NCI-H2029 (cell line): ENCODE measurements at regions not wholly inside any gene's neighbourhood (a gene's known extent, or its start where the extent isn't known, plus 50 kb on each side); places are given as distances from the start of the nearest gene placed in this dataset.

Experiments used
- DNase-seq: peaks from one replicate; lab custom pipeline; 2025; lab: John Stamatoyannopoulos, UW

DNA sequence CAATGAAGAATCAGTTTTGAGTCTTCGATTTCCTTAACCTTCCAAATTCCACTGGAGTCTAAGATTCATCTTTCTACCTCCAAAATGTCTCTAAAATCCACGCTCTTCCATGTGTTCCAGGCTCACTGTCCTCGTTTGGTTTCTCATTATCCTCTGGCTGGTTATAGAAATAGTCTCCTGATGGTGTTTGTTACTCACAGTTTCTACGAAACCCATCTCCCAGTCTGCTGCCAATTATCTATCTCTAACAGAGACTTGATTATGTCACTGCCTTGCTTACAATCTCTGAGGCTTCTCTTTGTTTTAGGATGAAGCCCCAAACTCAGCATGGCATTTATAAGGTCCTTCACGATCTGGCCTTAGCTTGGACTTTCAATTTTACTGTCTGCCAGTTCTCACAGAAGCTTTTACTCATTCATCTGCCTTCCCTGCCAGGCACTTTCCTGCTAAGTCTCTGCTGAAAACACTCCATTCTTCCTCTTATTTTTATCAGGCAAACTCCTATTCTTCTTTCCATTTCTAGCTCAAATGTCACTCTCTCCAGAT lies 339.6 kb upstream of the SGCD start:
- no peak for DNase-seq

DNA sequence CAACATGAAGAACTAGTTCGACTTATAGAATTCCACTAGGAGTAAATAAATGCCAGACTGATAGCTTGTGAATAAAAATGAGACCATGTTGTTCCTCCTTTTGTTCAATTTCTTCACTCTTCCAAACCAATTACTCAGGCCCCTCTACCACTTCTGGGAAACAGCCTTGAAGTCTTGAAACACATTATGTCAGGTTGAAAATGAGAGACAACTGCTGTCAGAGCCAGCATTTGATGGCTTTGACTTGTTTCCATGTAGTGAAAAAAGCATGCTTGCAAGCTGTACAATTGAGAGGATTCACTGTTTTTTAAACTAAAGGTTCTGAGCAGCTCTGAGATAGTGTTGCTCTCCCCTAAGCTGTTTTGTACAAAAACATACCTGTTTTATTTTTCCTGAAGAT lies 337.1 kb upstream of the SGCD start:
- DNase-seq, result no peak

DNA sequence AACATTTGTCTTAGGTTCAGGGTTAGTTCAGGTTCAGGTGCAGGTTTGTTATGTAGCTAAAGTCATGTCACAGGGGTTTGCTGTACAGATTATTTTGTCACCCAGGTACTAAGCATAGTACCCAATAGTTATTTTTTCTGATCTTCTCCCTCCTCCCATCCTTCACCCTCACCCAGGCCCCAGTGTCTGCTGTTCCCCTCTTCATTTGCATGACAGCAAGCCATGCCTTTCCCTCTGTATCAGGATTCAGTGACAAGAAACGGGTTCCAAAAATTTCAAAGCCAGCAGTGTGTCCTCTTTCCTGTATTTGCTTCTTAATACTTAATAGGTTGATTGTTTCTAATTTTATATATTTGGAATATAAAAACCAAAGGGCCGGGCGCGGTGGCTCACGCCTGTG lies 330.8 kb upstream of the SGCD start:
- no peak for DNase-seq

DNA sequence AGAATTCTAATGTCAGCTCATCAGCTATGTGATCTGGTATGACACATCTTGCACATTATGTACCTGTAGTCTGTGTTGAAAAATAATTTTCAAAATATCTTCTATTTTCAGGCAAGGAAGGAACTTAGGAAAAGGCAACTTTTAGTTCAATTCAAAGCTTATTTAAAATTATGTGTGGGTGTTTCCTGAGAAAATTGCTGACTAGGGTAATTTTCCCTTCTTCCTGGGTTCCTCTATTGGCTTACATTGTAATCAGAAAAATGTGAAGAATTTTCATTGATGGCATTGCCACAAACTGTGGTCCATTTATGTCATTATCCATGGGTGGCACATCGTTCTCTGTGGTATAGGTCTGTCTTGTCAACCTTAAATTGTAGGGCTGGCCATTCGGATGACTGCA lies 328.7 kb upstream of the SGCD start:
- no peak for DNase-seq

DNA sequence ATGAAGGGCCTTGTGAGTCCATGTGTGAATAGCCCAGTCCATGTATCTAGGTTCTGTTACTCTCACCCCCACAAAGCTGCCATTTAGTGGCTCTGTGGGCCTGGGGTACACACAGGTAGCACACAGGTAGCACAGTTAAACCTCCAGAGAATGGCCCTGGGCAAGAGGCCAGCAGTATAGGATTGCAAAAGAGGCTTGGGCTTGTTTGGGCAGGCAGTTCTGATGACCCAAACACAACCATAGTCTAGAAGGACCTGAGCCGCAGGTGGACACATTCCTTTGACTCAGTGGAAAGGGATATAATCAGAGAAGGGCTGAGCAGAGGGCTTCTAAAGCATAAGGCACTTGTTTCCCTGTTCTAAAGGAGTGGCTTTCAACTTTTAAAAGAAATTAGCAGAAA lies 326.8 kb upstream of the SGCD start:
- no peak for DNase-seq

DNA sequence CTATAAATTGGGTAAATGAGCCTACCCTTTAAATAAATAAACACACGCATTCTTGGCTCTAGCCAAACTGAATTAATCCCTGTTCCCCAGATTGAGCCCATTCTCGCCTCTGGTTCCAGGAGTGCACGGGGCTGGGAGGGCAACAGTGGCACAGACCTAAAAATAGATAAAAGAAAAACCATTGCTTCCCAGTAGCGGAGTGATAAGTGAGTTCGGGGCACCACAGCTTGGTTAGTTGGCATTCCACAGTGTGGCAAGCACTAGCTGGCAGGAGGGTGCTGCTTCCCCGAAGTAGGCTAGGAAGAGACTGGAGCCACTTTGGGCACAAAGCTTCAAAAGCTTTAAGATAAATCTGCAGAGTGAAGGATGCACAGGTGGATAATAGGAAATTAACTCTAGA lies 322.2 kb upstream of the SGCD start:
- DNase-seq, result no peak

DNA sequence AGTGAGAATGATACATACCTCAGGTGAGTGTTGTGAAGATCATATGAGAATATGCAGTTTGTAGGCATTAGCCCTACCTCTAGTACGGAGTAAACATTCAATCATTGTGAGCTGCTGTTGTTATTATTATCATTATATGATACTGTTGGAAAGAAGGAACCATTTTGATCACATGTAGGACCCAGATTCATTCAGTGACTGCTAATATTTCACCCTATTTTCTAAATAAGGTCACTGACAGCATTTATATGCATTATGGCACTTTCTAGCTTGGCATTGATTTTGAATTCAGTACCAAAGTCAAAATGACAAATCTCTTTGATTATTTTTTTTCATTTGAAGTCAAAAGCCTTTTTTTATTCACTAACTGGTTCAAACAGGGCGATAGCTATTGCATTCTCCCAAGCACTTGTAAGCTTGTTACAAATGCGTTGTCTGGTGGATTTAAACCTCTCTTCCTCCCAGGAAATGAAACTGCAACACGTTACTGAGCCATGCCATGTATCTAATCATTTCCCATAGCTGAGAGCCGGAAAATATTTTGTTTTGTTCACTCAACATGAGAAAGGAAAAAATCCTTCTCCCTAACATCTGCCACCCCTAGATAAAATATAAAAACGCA lies 320.8 kb upstream of the SGCD start:
- DNase-seq, result no peak

DNA sequence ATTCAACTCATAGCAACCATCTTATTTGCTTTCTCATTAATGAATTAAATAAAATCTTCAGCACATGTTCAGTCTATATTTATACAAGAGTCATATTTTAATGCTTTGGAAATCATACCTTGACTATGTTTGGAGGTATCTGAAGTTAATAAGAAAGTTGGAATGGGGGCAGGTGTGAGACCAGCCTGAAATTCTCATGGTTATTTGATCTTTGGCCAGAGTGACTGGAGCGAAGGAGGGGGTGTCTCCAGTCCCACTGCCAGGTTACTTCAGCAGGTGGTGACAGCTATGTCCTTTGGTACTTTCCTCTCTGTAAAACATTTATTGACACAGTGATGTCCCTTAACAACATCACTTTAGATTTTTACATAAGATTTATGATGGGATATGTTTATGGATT lies 318.1 kb upstream of the SGCD start:
- DNase-seq, result no peak

DNA sequence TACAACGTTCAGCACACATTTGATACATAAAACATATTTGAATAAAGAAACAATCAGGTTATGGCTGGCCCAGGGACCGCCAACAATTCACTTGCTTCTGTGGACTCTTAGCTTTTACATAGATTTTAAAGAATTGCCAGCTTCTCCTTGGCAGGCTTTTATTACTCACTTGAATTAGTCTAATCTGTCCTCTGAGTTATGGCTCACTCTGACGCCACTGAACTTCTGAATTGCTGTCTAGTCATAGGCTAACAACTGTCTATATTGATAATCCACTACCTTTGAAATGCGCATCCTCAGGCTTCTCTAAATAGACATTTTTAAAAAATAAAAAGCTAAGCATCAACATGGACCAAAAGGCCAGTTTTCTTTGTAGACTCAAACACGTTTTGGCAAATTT lies 317.4 kb upstream of the SGCD start:
- no peak for DNase-seq

DNA sequence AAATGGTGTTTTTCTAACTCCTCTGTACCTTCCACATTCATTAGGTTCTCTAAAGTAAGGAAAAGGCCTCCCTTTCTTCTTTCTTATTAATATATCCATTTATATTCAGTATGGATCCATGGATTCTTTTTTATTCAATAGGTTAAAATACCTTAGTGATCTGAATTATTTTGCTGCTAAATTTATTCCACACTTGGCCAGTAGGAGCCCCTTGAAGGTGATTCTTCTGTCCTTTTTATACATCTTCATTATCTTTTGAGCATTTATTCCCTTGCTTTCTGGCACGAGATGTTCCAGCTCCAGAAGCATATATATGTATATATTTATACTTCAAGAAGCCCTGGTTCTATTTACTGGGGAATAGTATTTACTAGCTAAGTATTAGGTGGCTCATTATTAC lies 311.8 kb upstream of the SGCD start:
- DNase-seq, result no peak

DNA sequence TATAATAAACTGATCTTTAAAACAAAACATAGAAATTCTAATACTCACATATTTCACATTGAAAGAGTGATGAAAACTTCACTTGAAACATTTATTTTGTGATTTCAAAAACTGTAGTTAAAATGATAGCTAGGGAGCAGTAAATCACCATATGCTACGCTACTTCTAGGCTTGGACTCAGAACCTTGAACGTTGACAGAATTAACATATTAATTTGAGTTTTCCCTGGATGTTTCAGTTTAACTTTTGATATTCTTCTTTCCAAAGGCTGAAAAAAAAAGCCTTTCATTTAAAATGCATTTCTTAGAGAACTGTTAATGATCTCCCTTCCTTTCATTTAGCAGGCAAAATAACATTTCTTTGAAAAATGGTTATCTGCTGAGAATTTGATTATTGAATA lies 307.8 kb upstream of the SGCD start:
- no peak for DNase-seq

DNA sequence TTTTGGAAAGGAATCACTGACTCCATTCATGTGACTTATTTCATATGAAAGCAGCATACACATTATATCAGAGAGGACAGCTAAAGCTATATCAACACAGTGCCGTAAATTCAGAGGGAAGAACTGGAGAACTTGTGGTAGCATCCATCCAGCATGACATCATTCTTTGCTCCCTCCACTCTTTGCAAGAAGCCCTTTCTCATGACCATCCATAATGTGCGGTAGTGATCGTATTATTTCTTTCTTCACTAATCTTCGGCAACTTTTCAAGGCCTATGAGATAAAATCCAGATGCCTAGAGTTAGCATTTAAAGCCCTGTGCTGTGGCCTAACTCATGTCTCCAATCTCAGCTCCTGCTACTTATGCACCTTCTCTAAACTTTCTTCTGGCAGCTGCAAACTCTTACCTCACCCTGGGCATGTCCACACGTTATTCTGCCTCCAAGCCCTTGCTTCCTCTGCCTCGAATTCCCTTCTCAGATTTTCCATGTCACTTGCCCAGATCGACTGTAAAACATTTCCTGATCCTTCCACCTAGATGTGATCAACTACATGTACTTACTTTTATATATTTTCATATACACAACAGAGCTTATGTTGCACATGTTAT lies 307.3 kb upstream of the SGCD start:
- DNase-seq, result no peak

DNA sequence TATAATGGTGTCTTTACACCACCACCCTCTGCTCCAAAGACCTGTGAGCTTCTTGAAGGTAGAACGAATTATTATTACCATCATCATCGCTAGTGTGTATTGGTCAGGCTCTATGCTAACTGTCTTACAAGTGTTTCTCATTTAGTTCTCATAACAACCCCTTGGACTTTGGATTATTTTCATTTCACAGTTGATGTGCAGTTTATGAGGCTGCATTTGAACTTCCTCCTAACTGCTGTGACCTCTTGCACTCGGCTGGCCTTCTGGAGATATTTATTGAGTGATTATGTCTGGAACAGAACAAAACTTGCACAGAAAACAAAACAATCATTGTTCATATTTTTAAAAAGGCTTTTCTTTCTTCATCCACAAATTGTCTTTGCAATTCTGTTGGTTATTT lies 306.3 kb upstream of the SGCD start:
- no peak for DNase-seq

DNA sequence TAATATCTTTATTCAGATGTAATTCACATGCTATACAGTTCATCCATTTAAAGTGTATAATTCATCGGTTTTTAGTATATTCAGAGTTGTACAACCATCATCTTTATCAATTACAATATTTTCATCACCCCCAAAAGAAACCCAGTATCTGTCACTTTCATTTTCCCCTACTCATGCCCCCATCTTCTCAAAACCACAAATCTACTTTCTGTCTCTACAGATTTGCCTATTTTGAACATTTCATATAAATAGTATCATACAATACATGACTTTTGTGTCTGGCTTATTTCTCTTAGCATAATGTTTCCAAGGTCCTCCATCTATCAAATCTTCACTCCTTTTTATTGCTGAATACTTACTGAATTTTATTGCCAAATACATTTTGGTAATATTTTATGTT lies 305.1 kb upstream of the SGCD start:
- no peak for DNase-seq

DNA sequence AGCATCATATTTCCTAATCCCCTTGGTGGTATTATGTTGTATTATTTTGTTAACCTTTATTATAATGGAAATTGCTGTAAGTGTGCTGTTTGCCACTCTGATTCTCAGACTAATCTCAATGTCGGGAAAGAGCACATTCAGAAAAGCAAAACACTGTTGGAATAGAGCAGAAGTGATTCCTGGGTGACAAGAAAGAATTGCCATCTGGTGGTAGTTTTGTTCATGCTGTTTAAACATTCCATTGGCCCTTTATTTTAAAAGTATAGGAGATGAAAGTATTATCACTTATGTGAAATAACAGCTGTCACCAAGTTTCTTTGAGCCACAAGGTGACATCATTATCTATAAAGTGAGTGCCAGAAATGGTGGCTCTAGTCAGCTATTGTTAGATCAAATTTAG lies 301.3 kb upstream of the SGCD start:
- no peak for DNase-seq

DNA sequence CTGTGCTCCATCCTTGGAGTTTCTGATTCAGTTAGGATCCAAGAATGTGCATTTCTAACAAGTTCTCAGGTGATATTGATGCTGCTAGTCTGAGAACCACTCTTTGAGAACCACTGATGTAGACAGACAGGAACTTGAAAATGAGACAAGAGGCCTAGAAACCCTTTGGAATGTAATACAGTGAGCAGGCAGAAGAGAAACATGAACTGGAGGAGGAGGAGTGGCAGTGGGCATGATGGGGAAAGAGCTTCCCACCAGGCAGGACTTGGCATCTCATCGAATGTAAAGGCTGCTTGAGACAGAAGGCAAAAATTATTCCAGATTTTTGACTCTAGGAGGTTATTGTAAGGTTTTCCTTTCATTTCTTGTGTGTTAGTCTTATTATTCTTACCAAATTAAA lies 295.8 kb upstream of the SGCD start:
- DNase-seq, result no peak

DNA sequence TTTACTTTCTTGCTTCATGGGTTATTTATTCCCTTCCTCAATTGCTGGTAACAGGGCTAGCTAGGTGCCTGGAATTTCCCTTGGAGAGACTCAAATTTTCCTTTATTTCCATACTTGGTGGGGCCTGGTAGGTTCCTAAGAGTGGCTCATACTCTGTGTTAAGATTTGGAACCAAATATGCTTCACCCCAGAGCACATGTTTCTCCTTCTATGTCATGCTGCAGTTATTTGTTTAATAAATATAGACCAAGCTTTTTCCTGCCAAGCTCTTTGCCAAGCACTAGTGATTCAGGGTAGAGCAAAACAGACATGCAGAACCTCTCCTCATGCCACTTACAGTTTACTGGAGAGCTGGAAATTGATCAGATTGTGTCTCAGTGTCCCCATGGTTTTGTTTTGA lies 290.3 kb upstream of the SGCD start:
- DNase-seq, result no peak

DNA sequence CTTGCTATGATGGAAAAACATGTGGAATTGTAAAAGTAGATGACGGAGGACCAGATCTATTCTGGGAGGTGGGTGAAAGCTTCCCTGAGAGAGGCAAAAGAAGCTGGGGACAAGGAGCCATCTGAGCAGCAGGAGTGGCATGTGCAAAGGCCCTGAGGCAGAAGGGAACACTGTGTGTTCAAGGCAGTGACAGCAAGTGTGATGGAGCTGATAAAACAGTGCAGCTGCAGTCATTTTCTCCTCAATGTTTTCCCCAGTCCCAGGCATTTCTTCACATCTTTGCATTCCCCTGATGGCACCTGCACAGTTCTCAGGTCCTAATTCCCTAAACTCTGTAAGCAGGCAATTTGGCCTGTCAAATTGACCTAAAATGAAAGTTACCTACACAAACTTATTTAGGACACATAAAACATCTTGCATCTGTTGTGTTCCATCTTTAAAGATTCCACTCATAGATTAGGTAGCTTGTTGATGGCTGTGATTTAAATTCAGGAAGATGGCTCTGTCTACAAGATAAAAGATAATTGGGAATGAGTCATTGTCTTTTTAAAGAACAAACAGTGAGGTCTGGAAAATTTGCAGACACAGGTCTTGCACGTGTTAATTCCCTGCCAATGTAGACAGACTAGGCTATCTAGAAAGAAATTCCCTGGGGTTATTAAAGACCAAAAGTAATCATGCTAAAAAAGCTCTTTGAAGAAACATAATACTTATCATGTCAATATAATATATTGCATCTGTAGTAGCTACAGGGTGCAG lies 289.6 kb upstream of the SGCD start:
- DNase-seq, result no peak

DNA sequence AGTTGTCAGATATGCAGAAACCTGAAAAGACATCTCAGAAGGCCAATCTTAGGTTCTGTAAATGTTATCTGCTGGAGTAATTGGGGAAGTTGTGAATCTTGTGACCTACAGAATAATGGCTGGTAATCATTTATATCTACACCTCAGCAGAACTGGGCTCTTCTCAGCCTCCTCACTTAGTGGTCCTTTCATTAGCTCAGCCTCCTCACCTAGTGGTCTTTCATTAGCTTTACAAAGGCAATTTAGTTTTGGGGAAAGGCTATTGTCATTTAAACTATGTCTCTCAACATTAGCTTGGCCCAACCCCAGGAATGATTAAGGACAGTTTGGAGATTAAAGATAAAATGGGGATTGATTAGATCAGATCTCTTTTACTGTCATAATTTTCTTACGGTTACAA lies 284.2 kb upstream of the SGCD start:
- no peak for DNase-seq

DNA sequence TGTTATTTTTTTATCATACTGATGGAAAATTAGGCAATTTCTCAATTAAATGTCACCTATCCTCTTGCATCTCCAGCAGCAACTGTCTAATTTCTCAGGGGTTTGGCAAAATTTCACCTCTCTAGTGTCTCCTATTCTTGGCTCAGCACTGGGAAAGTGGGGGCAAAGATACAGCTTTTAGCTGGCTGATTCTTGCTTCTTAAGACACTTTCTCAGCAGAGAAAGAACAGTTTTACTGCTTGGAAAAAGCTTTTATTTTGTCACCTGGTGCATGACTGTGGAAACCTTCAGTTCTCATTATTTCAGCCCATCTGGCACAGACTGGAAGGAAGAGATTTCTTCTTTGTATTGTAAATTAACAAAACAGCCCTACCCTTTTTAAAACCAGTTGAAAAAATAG lies 283.6 kb upstream of the SGCD start:
- no peak for DNase-seq

DNA sequence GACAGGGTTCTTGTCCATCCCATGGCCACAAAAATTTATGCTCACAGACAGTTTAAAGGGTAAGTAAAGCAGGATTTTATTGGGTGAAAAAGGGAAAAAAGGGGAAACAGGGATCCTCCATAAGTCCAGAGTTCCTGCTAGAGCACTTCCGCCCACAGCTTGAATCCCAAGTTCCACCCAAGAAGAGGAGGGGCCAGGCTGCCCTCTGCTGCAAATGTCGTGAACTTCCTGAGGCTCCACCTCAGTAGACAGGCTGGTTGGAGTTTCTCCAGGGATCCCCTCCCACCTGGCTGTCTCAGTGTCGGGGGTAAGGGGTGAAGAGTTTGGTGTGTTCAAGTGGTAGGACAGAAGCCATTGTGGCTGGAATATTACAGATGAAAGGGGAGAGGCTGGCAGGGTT lies 275.0 kb upstream of the SGCD start:
- DNase-seq, result no peak

DNA sequence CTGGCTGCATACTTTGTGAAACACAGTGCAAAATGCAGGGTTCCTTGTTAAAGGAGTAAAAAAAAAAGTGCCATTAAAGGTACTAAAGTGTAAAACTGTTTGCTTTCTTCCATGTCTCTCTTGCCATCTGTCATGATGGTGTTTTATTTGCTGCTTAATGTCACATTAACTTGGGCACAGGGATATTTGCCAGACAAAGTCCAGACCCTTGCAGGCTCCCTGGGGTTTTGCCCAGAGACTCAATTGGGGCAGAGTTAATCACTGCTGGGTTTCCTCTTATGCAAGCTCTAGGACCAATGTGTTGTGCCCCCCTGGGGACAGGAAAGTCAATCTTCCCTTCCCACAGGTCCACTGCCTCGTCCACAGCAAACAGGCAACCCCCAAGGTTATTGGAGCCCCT lies 274.3 kb upstream of the SGCD start:
- DNase-seq, result no peak

DNA sequence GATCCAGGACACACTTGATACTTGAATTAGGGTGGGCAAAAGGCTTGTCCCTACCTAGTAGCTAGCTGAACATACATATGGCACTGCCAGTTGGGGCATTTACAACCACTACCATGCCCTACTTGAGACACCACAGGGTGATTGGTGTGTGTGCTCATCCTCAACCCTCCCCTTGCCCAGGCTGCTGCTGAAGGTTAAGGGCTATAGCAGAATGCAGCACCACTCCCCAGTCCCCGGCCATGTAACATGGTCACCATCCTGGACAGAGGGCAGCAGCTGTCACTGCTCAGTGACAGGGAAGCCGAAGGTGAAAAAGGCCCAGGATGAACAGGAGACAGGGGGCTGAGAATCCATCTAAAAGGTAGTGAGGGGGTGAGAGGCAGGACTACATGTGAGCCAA lies 273.9 kb upstream of the SGCD start:
- DNase-seq, result no peak

DNA sequence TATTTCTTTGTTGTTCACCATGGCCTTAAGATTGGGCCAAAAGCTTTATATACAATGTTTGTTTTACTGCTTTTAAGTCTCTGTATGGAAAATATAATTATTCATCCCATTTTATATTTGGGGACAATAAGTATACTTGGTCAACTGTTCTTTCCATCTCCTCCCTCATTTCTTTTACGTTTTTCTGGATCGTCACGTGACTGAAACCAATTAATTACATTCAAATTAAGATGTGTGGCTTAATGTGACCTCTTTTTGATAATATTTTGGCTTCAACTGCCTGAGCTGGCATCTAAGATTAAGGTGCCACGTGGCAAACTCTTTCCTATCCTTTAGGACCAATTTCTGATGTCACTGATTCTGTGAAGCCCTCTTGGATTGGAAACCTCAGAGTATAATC lies 250.1 kb upstream of the SGCD start:
- no peak for DNase-seq
